ENCODE measurements at regions not wholly inside any gene's neighbourhood (a gene's known extent, or its start where the extent isn't known, plus 50 kb on each side); places are given as distances from the start of the nearest gene placed in this dataset.

- no peak overlapping the region for H3K4me3 ChIP-seq
- intact Hi-C loops (cut with DNase I) = no loop called here
- H3K27ac ChIP-seq = no peak overlapping the region
- peaks cover 0 to 28% (median 20%) of the 10 kb centered on the region in 4 donors for H3K4me1 ChIP-seq
- TF ChIP-seq POLR2A (IDR thresholded peaks at IDR 0.05) (no peak), CTCF (IDR thresholded peaks at IDR 0.05) (no peak), POLR2AphosphoS5 (IDR thresholded peaks at IDR 0.05) (no peak), EP300 (IDR thresholded peaks at IDR 0.05) (no peak)
- DNase-seq = no peak
- WGBS, 2 donors = 88 to 91% methylated on average over 6 of the region's 6 CpGs
- H3K9me3 ChIP-seq = no peaks in the 10 kb centered on the region
- H3K27me3 ChIP-seq = no peaks in the 10 kb centered on the region
- no peaks in the 10 kb centered on the region for H3K36me3 ChIP-seq
Observed at GRCh38 chr1:203422116-203422515, 53.5 kb upstream of the PRELP start.

GRCh38 chr1:203422656-203423055 lies 53.0 kb upstream of the PRELP start:
- no peak overlapping the region for H3K27ac ChIP-seq
- intact Hi-C loops (cut with DNase I) = no loop called here
- peaks cover 0 to 28% (median 20%) of the 10 kb centered on the region in 4 donors for H3K4me1 ChIP-seq
- DNase-seq = no peak
- no peak overlapping the region for H3K4me3 ChIP-seq
- H3K27me3 ChIP-seq = no peaks in the 10 kb centered on the region
- no peaks in the 10 kb centered on the region for H3K9me3 ChIP-seq
- TF ChIP-seq CTCF (IDR thresholded peaks at IDR 0.05) = no peak
- TF ChIP-seq POLR2AphosphoS5 (IDR thresholded peaks at IDR 0.05) = no peak
- TF ChIP-seq POLR2A (IDR thresholded peaks at IDR 0.05) = no peak
- TF ChIP-seq EP300 (IDR thresholded peaks at IDR 0.05) = no peak
- WGBS, 2 donors = 84 to 86% methylated on average over 2 of the region's 2 CpGs
- no peaks in the 10 kb centered on the region for H3K36me3 ChIP-seq

GRCh38 chr1:203424285-203424684 lies 51.3 kb upstream of the PRELP start:
- Histone ChIP-seq H3K9me3 (no peaks in the 10 kb centered on the region), H3K27me3 (no peaks in the 10 kb centered on the region), H3K36me3 (no peaks in the 10 kb centered on the region), H3K4me3 (no peak overlapping the region), H3K27ac (peak overlapping the region in 3 of 4 donors; percentile 30 to 69 (median 51)), H3K4me1 (peaks cover 0 to 28% (median 20%) of the 10 kb centered on the region in 4 donors)
- intact Hi-C loops (cut with DNase I) = no loop called here
- no peak for DNase-seq
- TF ChIP-seq POLR2AphosphoS5 (IDR thresholded peaks at IDR 0.05) (peak in 2 of 4 donors; percentile 18 to 27), CTCF (IDR thresholded peaks at IDR 0.05) (no peak)
- WGBS, 2 donors = 76 to 79% methylated on average over 3 of the region's 3 CpGs

GRCh38 chr1:203424861-203425662 lies 50.5 kb upstream of the PRELP start:
- Histone ChIP-seq H3K27ac (peak overlapping the region; percentile 7 to 69 (median 40)), H3K4me1 (peaks cover 0 to 28% (median 20%) of the 10 kb centered on the region in 4 donors), H3K9me3 (no peaks in the 10 kb centered on the region), H3K4me3 (no peak overlapping the region), H3K27me3 (no peaks in the 10 kb centered on the region), H3K36me3 (no peaks in the 10 kb centered on the region)
- TF ChIP-seq POLR2AphosphoS5 (IDR thresholded peaks at IDR 0.05) (no peak), EP300 (IDR thresholded peaks at IDR 0.05) (no peak), CTCF (IDR thresholded peaks at IDR 0.05) (no peak), POLR2A (IDR thresholded peaks at IDR 0.05) (no peak)
- WGBS, 2 donors = 28 to 54% methylated on average over 4 of the region's 4 CpGs
- intact Hi-C loops (cut with DNase I) = no loop called here
- DNase-seq = no peak

GRCh38 chr1:203425663-203425975 lies 50.0 kb upstream of the PRELP start:
- Histone ChIP-seq H3K4me1 (peaks cover 0 to 28% (median 20%) of the 10 kb centered on the region in 4 donors), H3K27ac (peak overlapping the region; percentile 7 to 69 (median 40)), H3K9me3 (no peaks in the 10 kb centered on the region), H3K27me3 (no peaks in the 10 kb centered on the region), H3K36me3 (no peaks in the 10 kb centered on the region), H3K4me3 (no peak overlapping the region)
- intact Hi-C loops (cut with DNase I) = no loop called here
- no peak for TF ChIP-seq CTCF (IDR thresholded peaks at IDR 0.05)
- TF ChIP-seq EP300 (IDR thresholded peaks at IDR 0.05) = no peak
- no peak for TF ChIP-seq POLR2A (IDR thresholded peaks at IDR 0.05)
- no peak for TF ChIP-seq POLR2AphosphoS5 (IDR thresholded peaks at IDR 0.05)
- no peak for DNase-seq
